GM19238 (cell line): ENCODE measurements at regions not wholly inside any gene's neighbourhood (a gene's known extent, or its start where the extent isn't known, plus 50 kb on each side); places are given as distances from the start of the nearest gene placed in this dataset.
"Not testable (repeated sequence)": the region's sequence is repeated elsewhere in the genome, so short reads cannot be mapped to it uniquely, and the experiment has no call there.

Experiments
- DNase-seq: peaks from one replicate; pipeline ENCODE4 v3.0.0; 2011; ENCODE audit warnings: low spot score; ENCODE audit not compliant: insufficient read length

- DNase-seq: no peak
These were observed 987.2 kb upstream of the ROBO1 start for GRCh38 chr3:80754969-80755368.

DNA sequence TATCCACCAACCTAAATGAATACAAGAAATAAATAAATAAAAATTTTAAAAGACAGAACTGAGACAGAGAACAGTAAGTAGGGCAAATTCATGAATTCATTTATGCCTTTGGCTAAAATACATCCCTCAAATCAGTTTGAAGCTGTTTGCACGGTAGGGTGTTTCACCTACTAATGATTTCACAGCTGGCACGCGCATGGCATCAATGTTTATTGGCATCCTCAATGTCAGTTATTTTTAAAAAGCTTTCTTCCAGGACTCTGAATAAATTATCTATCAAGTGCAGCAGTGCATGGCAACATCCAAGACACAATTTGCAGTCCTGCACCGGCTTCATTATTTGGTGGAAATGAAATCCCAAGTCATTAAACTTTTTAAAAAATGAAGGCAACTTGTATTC, 985.2 kb upstream of the ROBO1 start:
- no peak for DNase-seq

- no peak for DNase-seq
These were observed 982.8 kb upstream of the ROBO1 start for GRCh38 chr3:80750637-80751036.

DNA sequence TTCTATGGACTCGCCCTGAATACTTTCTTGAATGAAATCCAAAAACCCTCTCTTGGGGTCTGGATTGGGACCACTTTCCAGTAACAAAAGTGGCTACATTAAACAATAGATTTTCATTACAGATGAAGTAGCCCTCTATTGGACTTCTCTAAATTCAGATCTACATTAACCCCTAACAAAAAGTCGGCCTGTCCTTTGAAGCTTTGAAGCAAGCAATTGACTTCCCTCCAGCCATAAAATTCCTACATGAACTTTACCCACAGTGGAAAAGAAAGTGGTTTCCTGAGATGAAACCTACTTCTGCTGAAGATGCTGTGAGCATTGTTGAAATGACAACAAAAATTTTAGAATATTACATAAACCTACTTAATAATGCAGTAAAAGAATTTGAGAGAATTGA, 967.1 kb upstream of the ROBO1 start:
- DNase-seq: no peak

GRCh38 chr3:80734483-80734882, 966.7 kb upstream of the ROBO1 start:
- DNase-seq: no peak

- DNase-seq: no peak
These were observed 965.9 kb upstream of the ROBO1 start for GRCh38 chr3:80733522-80734176.

DNA sequence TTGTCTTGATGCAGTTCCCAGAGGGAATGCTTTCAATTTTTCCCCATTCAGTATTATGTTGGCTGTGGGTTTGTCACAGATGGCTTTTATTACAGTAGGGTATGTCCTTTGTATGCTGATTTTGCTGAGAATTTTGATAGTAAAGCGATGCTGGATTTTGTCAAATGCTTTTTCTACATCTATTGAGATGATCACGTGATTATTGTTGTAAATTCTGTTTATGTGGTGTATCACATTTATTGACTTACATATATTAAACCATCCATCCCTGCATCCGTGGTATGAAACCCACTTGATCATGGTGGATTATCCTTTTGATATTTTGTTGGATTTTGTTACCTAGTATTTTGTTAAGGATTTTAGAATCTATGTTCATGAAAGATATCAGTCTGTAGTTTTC, 959.8 kb upstream of the ROBO1 start:
- DNase-seq: not testable (repeated sequence)

DNA sequence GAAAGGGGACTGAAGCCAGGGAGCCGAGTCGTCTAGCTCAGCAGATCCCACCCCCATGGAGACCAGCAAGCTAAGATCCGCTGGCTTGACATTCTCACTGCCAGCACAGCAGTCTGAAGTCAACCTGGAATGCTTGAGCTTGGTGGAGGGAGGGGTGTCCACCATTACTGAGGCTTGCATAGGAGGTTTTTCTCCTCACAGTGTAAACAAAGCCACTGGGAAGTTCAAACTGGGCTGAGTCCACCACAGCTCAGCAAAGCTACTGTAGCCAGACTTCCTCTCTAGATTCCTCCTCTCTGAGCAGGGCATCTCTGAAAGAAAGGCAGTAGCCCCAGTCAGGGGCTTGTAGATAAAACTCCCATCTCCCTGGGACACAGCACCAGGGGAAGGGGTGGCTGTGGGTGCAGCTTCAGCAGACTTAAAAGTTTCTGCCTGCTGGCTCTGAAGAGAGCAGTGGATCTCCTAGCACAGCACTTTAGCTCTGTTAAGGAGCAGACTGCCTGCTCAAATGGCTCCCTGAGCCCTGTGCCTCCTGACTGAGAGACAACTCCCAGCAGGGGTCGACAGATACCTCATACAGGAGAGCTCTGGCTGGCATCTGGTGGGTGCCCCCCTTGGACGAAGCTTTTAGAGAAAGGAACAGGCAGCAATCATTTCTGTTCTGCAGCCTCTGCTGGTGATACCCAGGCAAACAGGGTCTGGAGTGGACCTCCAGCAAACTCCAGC, 942.0 kb upstream of the ROBO1 start:
- not testable (repeated sequence) for DNase-seq

DNA sequence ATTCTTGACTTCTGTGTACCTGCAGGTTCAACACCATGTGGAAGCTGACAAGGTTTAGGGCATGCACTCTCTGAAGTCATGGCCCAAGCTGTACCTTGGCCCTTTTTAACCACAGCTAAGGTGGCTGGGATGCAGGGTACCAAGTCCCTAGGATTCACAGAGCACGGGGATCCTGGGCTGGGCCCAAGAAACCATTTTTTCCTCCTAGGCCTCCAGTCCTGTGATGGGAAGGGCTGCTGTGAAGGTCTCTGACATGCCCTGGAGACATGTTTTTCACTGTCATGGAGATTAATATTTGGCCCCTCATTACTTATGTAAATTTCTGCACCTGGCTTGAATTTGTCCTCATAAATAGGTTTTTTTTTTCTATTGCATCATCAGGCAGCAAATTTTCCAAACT, 937.5 kb upstream of the ROBO1 start:
- no peak for DNase-seq

GRCh38 chr3:80701349-80701748, 933.6 kb upstream of the ROBO1 start:
- DNase-seq: no peak

- DNase-seq: no peak
These were observed 929.5 kb upstream of the ROBO1 start for GRCh38 chr3:80697291-80697690.

GRCh38 chr3:80696280-80696679, 928.5 kb upstream of the ROBO1 start:
- no peak for DNase-seq

DNA sequence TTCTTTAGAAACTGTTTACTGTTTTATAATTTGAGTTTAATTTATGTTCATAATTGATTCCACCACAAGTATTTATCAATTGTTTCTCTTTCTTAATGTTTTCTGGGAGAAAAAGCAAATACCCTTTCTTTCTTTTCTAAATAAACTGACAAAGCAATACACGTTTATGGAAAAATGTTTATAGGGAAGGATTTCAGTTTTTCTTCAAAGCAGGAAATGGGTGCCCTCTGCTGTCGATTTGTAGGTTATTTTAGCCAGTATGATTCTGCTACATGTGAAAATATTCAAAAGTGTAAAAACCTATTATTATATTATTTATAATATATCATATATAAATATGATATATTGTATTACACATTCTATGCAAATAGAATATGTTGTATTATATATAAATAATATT, 921.0 kb upstream of the ROBO1 start:
- DNase-seq: no peak

- DNase-seq: no peak
These were observed 915.2 kb upstream of the ROBO1 start for GRCh38 chr3:80682951-80683350.

- DNase-seq: no peak
These were observed 914.4 kb upstream of the ROBO1 start for GRCh38 chr3:80682235-80682634.

DNA sequence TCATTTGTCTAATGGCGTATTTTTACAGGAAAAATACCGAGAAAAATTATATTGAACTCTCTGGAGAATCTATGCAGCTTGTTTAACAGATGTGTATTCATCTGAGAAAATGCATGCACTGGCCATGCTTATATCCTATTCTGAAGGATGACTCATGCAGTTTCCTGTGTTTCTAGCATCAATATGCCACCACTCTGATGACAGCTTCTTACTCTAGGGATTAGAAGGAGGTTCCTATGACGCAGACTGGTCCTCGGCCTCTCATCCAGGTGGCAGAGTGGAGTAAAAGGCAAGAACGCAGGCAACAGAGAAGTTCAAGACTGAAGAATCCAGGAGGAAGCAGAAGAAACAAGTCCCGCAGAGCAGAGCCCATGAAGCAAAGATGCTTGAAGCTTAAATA, 910.0 kb upstream of the ROBO1 start:
- DNase-seq: no peak

DNA sequence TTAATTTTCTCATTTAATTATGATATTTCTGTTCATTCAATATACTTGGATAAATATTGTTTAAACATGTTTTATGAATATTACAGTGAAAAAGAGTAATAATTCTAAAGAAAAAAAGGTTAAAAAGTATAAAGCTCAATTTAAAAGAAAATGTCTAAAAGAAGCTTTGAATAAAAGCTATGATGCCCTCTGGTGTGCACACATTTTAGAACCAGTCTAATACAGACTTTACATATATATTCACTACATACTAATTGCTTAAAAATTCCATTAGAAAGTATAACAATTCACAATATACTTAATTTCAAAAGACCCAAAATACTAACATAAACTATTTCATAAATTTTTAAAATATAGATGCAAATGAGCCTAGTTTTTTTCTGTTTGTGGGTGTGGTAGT, 909.1 kb upstream of the ROBO1 start:
- DNase-seq: no peak

DNA sequence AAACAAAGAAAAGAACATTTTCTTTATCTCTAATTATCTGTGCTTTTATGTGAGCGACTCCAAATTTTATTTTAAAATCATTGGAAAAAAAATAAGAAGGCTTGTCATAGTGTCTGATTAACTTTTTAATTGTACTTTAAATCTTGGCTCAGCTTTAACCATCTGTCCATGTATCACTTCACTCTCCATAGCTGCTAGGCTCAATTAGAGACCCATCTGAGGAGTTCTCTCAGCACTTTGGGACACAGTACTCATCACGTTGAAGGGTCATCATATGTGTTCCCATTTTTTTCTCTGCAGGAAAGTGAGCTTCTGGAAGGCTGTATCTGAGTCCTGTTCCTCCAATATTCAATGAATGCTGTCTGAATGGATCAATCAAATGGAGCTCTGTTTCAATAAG, 908.5 kb upstream of the ROBO1 start:
- no peak for DNase-seq

DNA sequence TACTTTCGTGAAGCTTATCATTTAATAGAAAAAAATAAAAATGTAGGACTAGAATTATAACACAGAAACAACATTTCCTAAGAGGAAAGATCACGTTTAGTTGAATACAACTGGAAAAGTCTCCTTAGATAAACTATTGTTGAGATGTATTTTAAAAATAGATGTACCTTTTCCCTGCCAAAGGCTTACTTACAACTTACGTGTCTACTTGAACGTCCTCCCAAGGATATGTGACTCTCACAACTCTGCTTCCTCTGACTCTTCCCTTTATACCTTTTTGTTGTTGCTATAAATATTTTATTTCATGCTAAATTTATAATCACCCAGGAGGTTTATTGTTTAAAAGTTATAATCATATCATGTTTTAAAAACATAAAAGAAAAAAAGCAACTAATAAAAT, 908.0 kb upstream of the ROBO1 start:
- DNase-seq: no peak

GRCh38 chr3:80668600-80669294, 900.9 kb upstream of the ROBO1 start:
- DNase-seq: no peak

DNA sequence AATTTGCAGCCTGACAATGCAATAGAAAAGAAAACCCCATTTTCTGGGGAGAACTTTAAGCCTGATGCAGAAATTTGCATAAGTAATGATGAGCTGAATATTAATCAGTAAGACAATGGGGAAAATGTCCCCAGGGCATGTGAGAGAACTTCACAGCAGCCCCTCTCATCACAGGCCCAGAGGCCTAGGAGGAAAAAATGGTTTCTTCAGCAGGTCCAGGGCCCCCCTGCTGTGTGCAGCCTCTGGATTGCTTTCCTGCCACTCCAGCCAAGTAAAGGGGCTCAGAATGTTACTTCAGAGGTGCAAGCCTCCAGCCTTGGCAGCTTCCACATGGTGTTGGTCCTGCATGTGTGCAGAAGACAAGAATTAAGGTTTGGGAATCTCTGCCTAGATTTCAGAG, 900.3 kb upstream of the ROBO1 start:
- DNase-seq: no peak

DNA sequence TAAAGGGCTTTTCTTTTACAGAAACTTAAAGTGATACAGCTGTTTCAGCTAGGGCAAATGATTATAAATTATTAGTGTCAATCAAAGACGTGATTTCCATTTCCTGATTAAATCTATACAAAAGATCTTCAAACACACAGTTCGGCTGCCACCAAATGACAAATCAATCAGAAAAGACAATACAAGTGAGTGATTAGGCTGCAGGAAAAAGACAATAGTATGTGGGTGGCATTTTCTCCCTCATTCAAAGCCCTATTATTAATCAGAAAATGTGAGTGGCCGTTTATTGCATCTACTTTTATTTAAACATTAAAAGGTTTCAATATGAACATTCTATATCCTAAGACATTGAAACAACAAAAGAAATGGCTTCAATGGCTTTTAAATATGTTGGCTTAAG, 895.6 kb upstream of the ROBO1 start:
- DNase-seq: no peak

- no peak for DNase-seq
These were observed 887.4 kb upstream of the ROBO1 start for GRCh38 chr3:80655216-80655615.
